ENCODE measurements at regions not wholly inside any gene's neighbourhood (a gene's known extent, or its start where the extent isn't known, plus 50 kb on each side); places are given as distances from the start of the nearest gene placed in this dataset.

GRCh38 chr3:124577494-124578167 is 152.6 kb upstream of the UMPS start:
- no peak for DNase-seq (ENCODE audit: low spot score)

DNA sequence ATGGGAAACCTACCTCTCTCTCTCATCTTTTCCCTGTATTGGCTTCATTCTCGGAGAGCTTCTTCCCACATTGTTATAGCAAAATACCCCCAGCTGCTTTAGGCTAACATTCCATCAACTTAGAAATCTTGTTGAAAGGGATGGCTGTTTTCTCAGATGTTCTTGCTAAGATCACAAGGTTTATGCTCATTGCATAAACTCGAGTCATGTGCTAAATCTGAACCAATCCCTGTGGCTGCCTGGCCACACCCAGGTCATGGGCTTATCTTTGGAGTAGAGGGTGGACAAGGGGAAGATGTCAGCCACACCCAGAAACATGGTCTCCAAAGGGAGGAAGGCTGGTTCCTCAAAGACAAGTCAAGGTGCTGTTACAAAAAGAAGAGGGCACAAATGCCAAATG is 150.6 kb upstream of the UMPS start:
- no peak for DNase-seq (ENCODE audit: low spot score)

- DNase-seq (ENCODE audit: low spot score): no peak
Measured at GRCh38 chr3:124582196-124582595, 148.1 kb upstream of the UMPS start.

DNA sequence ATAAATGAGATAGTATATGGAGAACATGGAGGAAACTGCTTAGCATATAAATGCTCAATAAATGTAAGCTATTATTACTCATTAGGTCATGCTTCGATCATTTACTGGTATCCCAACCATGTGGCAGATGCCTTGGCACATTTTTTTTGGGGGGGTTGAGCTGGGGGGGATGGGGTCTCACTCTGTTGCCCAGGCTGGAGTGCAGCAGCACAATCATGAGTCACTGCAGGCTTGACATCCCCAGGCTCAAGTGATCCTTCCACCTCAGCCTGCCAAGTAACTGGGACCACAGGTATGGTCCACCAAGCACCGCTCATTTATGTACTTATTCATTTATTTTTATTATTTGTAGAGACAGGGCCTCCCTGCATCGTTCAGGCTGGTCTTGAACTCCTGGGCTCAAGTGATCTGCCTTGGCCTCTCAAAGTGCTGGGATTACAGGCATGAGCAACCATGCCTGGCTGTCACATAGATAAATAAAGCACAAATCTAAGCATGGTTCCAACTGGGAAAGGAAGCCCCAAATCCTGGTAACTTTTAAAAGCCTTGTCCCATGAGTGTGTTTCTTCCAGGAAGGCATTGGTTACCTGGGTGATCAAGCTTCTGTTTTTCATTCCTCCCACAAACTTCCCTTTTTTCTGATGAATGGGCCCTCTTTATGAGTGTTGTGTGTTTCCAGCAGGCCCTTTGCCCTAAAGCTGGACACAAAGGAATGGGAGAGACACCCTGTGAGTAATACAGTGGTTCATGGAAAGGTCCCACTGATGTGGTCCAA is 147.4 kb upstream of the UMPS start:
- DNase-seq (ENCODE audit: low spot score): peak; percentile 26

GRCh38 chr3:124584245-124584551 is 146.1 kb upstream of the UMPS start:
- DNase-seq (ENCODE audit: low spot score): no peak

DNA sequence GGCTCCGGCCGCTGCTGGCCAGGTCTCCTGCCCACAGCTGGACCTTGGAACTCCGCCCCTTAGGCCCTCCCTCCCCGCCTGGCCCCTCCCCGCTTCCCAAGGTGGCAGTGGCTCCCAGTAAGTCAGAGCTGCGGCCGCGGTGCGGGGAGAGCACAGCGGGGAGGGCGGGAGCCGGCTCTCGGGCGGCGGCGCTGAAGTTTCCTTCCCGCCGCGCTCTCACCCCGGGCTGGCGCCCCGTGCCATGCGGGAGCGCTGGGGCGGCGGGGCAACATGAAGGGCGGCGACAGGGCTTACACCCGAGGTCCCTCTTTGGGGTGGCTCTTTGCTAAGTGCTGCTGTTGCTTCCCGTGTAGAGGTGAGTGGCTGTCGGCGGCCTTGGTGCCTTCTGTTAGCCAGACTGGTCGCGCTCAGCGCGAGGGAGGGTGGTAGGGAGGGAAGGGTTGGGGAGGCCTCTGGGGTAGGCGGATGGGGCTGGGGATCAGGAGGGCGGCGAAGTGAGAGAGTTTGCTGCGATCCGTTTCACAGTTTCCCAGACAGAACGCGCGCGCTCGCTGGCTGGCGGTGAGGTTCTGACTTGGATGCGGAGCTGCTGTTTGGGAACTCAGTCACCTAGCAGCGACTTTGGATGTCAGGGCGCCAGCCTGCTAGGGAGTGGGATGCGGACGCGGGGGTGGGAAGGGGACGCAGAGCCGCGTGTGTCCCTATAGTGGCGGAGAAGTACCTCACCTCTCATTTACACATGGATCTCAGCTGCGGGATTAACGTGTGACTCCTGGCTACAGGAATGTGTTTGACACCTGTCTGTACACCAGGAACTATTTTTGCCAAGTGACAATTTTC is 145.5 kb upstream of the UMPS start:
- DNase-seq (ENCODE audit: low spot score): no peak

DNA sequence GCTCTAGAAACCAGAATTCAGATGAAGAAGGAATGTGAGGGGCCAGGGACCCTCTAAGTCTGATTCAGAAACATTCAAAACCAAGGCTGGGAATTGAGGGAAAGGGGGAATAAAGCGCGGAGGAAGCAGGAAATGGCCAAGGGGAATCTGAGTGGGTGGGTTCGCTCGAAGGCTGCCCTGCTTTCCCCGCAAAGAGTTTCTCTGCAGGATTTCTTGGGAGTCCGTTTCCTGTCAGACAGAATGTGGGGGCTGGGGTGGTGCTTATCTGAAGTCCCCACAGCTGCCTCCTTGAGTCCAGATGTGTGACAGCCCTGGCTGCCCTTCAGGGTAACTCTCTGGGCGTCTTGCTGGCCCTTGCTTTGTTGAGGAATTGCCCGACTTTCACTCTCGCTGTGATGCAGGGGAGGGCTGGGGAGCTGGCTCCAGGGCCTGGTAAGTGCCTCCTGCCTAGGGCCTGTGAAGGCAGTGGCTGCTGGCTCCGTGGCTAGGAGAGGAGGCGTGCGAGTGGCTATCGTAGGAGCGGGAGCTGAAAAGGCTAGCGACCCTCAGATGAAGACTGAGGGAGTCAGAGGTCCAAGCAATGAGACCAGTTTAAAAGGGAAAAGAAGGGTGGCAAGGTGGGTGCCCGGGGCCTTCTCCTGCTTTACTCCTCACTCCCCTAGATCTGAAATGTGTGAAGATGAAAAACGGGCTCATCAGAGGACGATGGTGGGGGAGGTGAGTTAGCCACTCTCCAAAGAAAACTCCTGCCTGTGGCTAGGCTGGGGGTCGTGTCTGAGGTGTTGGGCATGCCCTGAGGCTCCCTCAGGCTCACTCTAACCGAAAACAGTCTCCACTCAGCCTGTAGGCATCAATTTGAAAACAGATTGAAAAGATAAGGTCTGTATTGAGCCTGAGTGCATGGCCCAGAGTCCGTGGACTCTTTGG is 143.9 kb upstream of the UMPS start:
- DNase-seq (ENCODE audit: low spot score): no peak

GRCh38 chr3:124587053-124587408 is 143.2 kb upstream of the UMPS start:
- no peak for DNase-seq (ENCODE audit: low spot score)

DNA sequence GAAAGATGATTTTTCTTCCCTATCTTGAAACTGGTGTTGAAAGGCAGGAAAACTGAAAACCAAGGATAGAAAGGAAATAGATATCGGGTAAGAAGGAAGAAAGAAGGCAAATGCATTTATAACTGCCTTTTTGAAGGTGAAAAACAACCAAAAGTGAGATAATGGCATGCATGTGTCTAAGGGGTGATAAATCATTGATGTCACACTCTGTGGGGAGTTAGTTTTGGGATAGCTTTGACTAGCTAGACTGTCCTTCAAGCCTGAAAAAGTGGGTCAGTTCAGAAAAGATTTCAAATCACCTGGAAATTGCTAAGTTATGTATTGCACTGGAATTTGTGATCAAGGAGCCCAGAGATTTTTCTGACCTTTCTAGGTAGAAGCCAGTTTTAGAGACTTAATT is 142.2 kb upstream of the UMPS start:
- no peak for DNase-seq (ENCODE audit: low spot score)

- no peak for DNase-seq (ENCODE audit: low spot score)
Measured at GRCh38 chr3:124588794-124589193, 141.5 kb upstream of the UMPS start.

DNA sequence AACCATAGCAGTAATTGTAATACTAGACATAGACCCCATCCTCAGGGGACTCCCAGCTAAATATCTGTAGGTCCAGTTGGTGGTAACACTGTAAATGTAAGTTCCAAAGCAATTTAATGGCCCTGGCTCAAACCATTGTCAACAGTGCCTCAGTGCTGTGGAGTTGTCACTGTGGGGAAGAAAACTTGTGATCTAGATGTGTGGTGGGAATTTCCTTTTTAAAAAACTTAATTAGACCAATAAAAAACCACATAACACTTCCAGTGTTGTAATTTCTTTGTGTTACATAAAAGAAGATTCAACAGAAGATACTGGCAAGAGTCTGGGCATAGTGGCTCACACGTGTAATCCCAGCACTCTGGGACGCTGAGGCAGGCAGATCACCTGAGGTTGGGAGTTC is 138.6 kb upstream of the UMPS start:
- DNase-seq (ENCODE audit: low spot score): no peak

DNA sequence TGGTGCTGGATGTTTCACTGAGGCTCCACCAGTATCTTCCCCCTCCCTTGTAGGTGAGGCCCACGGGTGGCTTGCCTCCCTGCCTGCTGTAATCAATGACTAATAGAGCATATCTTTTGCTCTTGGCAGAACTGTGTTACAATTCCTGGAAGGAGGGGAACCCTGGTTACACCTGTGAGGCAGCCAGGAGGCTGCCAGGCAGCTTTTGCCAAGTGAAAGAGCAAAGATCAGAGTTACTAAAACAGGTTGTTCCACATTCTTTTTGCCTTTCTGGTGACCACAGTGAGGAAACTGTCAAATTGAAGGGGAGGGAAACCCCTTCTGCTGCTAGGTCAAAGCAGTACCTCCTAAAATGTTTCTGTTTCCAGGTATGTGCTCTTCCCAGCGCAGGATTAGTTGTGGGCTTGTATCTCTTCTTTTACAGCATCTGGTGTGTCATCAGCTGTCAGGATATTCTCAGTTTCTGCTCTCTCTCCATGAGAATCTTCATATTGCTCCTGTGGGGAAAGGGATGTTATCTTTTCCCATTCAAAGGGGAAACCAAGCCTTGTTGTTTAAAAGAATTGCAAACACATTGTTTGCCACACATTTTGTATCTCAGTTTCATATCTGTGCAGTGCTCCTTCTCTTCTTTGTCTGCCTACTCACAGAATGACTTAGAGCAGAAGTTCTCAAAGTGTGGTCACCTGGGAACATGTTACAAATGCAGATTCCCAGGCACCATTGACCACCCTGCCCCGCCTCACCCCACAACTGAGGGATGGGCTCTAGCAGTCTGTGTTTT is 137.4 kb upstream of the UMPS start:
- DNase-seq (ENCODE audit: low spot score): no peak

- no peak for DNase-seq (ENCODE audit: low spot score)
Measured at GRCh38 chr3:124593442-124593829, 136.8 kb upstream of the UMPS start.

- DNase-seq (ENCODE audit: low spot score): no peak
Measured at GRCh38 chr3:124594581-124594980, 135.7 kb upstream of the UMPS start.

- no peak for DNase-seq (ENCODE audit: low spot score)
Measured at GRCh38 chr3:124597273-124597672, 133.0 kb upstream of the UMPS start.

DNA sequence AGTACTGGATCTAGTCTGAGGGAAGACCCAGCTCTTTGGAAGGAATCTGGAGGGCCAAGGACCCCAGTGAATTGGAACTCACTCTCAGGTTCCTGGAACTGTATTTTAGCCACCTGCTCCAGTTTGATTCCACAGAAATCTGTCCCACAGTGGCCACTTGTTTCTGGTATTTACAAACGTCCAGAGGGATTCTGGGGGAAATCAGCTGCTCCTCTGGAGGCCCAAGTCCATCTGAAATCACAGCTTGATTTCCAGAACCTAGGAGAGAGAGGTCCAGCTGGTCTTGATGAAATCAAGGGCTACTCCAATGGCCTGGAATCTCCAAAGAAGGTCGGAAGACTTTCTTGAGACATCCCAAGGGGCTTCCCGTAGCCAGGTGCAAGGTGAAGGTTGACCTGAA is 132.3 kb upstream of the UMPS start:
- no peak for DNase-seq (ENCODE audit: low spot score)

DNA sequence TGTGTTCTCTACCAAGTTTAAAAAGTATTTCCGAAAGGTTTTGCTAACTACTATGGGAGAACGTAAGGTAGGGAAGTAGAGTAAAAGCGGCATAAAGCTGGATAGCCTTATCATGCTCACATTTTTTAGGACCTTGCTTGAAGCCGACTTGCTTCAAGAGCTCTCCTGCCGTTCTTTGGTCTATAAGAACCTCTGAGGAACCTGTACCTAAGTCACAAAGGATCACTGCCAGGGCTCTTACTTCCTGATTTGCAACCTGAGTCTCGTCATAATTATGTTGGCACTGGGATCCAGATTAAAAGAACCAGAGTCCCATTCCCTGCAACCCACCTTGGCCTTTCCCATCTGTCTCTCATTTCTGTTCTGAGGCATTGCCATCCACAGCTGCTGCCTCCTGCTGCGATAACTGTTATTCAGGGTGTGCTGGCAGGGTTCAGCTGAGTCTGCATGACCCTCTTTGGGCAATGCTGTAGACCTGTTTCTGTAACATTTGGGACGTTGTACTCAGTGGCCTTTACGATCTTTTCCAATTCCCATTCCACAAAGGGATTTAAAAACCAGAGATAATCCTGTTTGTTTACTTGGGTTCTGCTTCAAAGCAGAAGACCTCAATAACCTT is 131.0 kb upstream of the UMPS start:
- no peak for DNase-seq (ENCODE audit: low spot score)

- DNase-seq (ENCODE audit: low spot score): no peak
Measured at GRCh38 chr3:124599779-124600693, 130.2 kb upstream of the UMPS start.

GRCh38 chr3:124600765-124601164 is 129.5 kb upstream of the UMPS start:
- no peak for DNase-seq (ENCODE audit: low spot score)

DNA sequence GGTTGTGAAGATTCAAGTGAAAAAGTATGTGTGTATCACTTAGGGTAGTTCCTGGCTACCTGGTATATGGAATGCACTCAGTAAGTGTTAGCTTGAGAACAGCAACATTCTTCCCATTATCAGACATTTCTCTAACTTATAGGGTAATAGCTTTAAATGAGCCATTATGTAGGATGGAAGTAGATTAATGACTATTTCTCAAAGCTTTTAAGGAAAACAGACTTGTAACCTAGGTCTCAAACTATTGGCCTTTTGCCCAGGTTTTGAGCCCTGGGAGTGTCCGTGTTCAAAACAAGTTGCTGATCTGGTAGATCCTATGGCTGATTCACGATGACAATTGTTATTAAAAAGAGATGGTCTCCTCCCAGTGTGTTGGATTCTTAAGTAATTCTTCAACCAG is 129.1 kb upstream of the UMPS start:
- no peak for DNase-seq (ENCODE audit: low spot score)
